ENCODE measurements at regions not wholly inside any gene's neighbourhood (a gene's known extent, or its start where the extent isn't known, plus 50 kb on each side); places are given as distances from the start of the nearest gene placed in this dataset.

GRCh38 chr5:173736374-173736773 lies 119.9 kb upstream of the BOD1 start (continued):
- peak; percentile 37; the same call in 1 of the 2 replicates for TF ChIP-seq FOXA3 (CRISPR knock-in tag; IDR thresholded peaks at IDR 0.05)
- 0 out of 2 replicates have a peak, but pooled peaks have one; percentile 32 for TF ChIP-seq BCL6 (CRISPR knock-in tag; IDR thresholded peaks at IDR 0.05)
- peak; percentile 45 for TF ChIP-seq SMC3 (IDR thresholded peaks at IDR 0.05; ENCODE audit: low read length)
- TF ChIP-seq THAP11 (CRISPR knock-in tag; IDR thresholded peaks at IDR 0.05) = peak; percentile 36; the same call in 1 of the 2 replicates
- TF ChIP-seq, protein P1, sequence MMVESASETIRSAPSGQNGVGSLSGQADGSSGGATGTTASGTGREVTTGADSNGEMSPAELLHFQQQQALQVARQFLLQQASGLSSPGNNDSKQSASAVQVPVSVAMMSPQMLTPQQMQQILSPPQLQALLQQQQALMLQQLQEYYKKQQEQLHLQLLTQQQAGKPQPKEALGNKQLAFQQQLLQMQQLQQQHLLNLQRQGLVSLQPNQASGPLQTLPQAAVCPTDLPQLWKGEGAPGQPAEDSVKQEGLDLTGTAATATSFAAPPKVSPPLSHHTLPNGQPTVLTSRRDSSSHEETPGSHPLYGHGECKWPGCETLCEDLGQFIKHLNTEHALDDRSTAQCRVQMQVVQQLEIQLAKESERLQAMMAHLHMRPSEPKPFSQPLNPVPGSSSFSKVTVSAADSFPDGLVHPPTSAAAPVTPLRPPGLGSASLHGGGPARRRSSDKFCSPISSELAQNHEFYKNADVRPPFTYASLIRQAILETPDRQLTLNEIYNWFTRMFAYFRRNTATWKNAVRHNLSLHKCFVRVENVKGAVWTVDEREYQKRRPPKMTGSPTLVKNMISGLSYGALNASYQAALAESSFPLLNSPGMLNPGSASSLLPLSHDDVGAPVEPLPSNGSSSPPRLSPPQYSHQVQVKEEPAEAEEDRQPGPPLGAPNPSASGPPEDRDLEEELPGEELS (CRISPR knock-in tag; IDR thresholded peaks at IDR 0.05) = peak; percentile 53; the same call in 1 of the 2 replicates
- TF ChIP-seq, protein P2, sequence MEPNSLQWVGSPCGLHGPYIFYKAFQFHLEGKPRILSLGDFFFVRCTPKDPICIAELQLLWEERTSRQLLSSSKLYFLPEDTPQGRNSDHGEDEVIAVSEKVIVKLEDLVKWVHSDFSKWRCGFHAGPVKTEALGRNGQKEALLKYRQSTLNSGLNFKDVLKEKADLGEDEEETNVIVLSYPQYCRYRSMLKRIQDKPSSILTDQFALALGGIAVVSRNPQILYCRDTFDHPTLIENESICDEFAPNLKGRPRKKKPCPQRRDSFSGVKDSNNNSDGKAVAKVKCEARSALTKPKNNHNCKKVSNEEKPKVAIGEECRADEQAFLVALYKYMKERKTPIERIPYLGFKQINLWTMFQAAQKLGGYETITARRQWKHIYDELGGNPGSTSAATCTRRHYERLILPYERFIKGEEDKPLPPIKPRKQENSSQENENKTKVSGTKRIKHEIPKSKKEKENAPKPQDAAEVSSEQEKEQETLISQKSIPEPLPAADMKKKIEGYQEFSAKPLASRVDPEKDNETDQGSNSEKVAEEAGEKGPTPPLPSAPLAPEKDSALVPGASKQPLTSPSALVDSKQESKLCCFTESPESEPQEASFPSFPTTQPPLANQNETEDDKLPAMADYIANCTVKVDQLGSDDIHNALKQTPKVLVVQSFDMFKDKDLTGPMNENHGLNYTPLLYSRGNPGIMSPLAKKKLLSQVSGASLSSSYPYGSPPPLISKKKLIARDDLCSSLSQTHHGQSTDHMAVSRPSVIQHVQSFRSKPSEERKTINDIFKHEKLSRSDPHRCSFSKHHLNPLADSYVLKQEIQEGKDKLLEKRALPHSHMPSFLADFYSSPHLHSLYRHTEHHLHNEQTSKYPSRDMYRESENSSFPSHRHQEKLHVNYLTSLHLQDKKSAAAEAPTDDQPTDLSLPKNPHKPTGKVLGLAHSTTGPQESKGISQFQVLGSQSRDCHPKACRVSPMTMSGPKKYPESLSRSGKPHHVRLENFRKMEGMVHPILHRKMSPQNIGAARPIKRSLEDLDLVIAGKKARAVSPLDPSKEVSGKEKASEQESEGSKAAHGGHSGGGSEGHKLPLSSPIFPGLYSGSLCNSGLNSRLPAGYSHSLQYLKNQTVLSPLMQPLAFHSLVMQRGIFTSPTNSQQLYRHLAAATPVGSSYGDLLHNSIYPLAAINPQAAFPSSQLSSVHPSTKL (CRISPR knock-in tag; IDR thresholded peaks at IDR 0.05) = peak; percentile 82
- TF ChIP-seq KAT2B (IDR thresholded peaks at IDR 0.05; ENCODE audit: borderline replicate concordance, low read depth, low read length) = no peak
- peak; percentile 27; the same call in 1 of the 2 replicates for TF ChIP-seq ZMYM4 (CRISPR knock-in tag; IDR thresholded peaks at IDR 0.05)
- no peak for TF ChIP-seq ZFY (CRISPR knock-in tag; IDR thresholded peaks at IDR 0.05)
- TF ChIP-seq FOSL2 (CRISPR knock-in tag; IDR thresholded peaks at IDR 0.05) = peak; percentile 64
- peak; percentile 53; the same call in 1 of the 2 replicates for TF ChIP-seq ZNF501 (CRISPR knock-in tag; IDR thresholded peaks at IDR 0.05)
- peak; percentile 76 for TF ChIP-seq CEBPG (CRISPR knock-in tag; IDR thresholded peaks at IDR 0.05)
- TF ChIP-seq, protein P3, sequence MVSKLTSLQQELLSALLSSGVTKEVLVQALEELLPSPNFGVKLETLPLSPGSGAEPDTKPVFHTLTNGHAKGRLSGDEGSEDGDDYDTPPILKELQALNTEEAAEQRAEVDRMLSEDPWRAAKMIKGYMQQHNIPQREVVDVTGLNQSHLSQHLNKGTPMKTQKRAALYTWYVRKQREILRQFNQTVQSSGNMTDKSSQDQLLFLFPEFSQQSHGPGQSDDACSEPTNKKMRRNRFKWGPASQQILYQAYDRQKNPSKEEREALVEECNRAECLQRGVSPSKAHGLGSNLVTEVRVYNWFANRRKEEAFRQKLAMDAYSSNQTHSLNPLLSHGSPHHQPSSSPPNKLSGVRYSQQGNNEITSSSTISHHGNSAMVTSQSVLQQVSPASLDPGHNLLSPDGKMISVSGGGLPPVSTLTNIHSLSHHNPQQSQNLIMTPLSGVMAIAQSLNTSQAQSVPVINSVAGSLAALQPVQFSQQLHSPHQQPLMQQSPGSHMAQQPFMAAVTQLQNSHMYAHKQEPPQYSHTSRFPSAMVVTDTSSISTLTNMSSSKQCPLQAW (CRISPR knock-in tag; IDR thresholded peaks at IDR 0.05) = 0 out of 2 replicates have a peak, but pooled peaks have one; percentile 44
- peak; percentile 62 for TF ChIP-seq SAP130 (CRISPR knock-in tag; IDR thresholded peaks at IDR 0.05; ENCODE audit: low read depth)
- peak; percentile 90 for TF ChIP-seq ELF3 (CRISPR knock-in tag; IDR thresholded peaks at IDR 0.05)
- TF ChIP-seq, protein P4, sequence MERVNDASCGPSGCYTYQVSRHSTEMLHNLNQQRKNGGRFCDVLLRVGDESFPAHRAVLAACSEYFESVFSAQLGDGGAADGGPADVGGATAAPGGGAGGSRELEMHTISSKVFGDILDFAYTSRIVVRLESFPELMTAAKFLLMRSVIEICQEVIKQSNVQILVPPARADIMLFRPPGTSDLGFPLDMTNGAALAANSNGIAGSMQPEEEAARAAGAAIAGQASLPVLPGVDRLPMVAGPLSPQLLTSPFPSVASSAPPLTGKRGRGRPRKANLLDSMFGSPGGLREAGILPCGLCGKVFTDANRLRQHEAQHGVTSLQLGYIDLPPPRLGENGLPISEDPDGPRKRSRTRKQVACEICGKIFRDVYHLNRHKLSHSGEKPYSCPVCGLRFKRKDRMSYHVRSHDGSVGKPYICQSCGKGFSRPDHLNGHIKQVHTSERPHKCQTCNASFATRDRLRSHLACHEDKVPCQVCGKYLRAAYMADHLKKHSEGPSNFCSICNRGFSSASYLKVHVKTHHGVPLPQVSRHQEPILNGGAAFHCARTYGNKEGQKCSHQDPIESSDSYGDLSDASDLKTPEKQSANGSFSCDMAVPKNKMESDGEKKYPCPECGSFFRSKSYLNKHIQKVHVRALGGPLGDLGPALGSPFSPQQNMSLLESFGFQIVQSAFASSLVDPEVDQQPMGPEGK (CRISPR knock-in tag; IDR thresholded peaks at IDR 0.05) = peak; percentile 35; the same call in 1 of the 2 replicates
- TF ChIP-seq ZFX (CRISPR knock-in tag; IDR thresholded peaks at IDR 0.05; ENCODE audit: low read depth) = 0 out of 2 replicates have a peak, but pooled peaks have one; percentile 12
- TF ChIP-seq SKI (IDR thresholded peaks at IDR 0.05; ENCODE audit: partially characterized antibody) = peak; percentile 19
- peak; percentile 59; the same call in 1 of the 2 replicates for TF ChIP-seq ZFP1 (CRISPR knock-in tag; IDR thresholded peaks at IDR 0.05)
- TF ChIP-seq ZNF3 (CRISPR knock-in tag; IDR thresholded peaks at IDR 0.05) = peak; percentile 90
- peak; percentile 74 for TF ChIP-seq GATAD2A (CRISPR knock-in tag; IDR thresholded peaks at IDR 0.05)
- no peak for TF ChIP-seq MXD3 (CRISPR knock-in tag; IDR thresholded peaks at IDR 0.05)
- no peak for TF ChIP-seq ZNF605 (CRISPR knock-in tag; IDR thresholded peaks at IDR 0.05)
- no peak for TF ChIP-seq ZNF709 (CRISPR knock-in tag; IDR thresholded peaks at IDR 0.05)
- 0 out of 2 replicates have a peak, but pooled peaks have one; percentile 46 for TF ChIP-seq MIXL1 (CRISPR knock-in tag; IDR thresholded peaks at IDR 0.05)

Measured in HepG2 (cell line).